Activated CD8-positive, alpha-beta T cell treated with anti-CD3 and anti-CD28 coated beads, Interleukin-2, amount 10 ng/mL, durations not matched to agents 7 days and 5 days (primary cell): ENCODE measurements at regions not wholly inside any gene's neighbourhood (a gene's known extent, or its start where the extent isn't known, plus 50 kb on each side); places are given as distances from the start of the nearest gene placed in this dataset.
"Not testable (repeated sequence)": the region's sequence is repeated elsewhere in the genome, so short reads cannot be mapped to it uniquely, and the experiment has no call there.

Source experiments
- ATAC-seq: fragments of 150-1000 bp; cut with Tn5 transposase; one replicate; pipeline ENCODE4 v1.10.0; 2021; ENCODE audit warnings: moderate library complexity
- CTCF ChIA-PET: fragments of 350-600 bp; sonication (Branson Sonifier 250); formaldehyde crosslinking; loops from one replicate; lab custom pipeline; 2021; ENCODE audit warnings: antibody characterized with exemption; lab: Charles Lee
- POLR2A ChIA-PET: fragments of 350-600 bp; sonication (Branson Sonifier 250); formaldehyde crosslinking; loops from one replicate; lab custom pipeline; 2021; ENCODE audit warnings: antibody characterized with exemption; lab: Charles Lee
- DNase-seq: peaks from one replicate; pipeline ENCODE4 v3.0.0-alpha.2; 2020
- H3K27ac Mint-ChIP-seq: one replicate; pipeline ENCODE4 v1.8.0; 2021; ENCODE audit warnings: mild to moderate bottlenecking, mixed read lengths
- H3K27me3 Mint-ChIP-seq: one replicate; pipeline ENCODE4 v1.8.0; 2021; ENCODE audit warnings: low read depth, mixed read lengths
- H3K36me3 Mint-ChIP-seq: one replicate; pipeline ENCODE4 v1.8.0; 2021; ENCODE audit warnings: low read depth, mixed read lengths
- H3K4me1 Mint-ChIP-seq: one replicate; pipeline ENCODE4 v1.8.0; 2021; ENCODE audit warnings: low read depth, mixed read lengths
- H3K4me3 Mint-ChIP-seq: one replicate; pipeline ENCODE4 v1.8.0; 2021; ENCODE audit warnings: mild to moderate bottlenecking, mixed read lengths
- H3K9me3 Mint-ChIP-seq: one replicate; pipeline ENCODE4 v1.8.0; 2022; ENCODE audit warnings: mixed read lengths; ENCODE audit not compliant: insufficient read depth

DNA sequence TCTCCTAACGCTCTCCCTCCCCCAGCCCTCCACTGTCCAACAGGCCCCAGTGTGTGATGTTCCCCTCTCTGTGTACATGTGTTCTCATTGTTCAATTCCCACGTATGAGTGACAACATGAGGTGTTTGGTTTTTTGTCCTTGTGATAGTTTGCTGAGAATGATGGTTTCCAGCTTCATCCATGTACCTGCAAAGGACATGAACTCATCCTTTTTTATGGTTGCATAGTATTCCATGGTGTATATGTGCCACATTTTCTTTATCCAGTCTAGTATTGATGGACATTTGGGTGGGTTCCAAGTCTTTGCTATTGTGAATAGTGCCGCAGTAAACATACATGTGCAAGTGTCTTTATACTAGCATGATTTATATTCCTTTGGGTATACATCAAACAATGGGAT is 347.4 kb downstream of the MAGEE1 start:
- H3K4me1 Mint-ChIP-seq, DNase-seq, CTCF ChIA-PET, H3K27ac Mint-ChIP-seq, ATAC-seq, POLR2A ChIA-PET, H3K4me3 Mint-ChIP-seq, H3K36me3 Mint-ChIP-seq, H3K9me3 Mint-ChIP-seq, H3K27me3 Mint-ChIP-seq: not testable (repeated sequence)

DNA sequence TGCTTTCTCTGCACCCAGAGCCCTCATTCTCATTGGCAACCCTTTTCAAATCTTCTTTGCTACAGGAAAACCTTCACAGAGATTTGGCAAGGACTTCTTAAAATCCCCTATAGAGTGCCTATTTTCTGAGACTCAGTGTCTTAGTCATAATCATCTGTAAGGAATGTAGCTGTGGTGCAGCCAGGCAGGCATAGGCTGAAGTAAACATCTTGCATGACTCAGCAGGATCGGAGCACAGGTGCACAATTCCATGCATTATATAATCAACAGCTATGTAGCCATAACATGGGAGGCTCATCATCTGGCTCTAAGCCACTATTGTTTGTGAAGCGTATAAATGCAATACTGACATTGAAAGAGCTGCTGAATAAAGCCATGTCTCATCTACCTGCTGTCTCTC is 368.8 kb downstream of the MAGEE1 start:
- Mint-ChIP-seq H3K4me1 (no peaks in the 10 kb centered on the region), H3K36me3 (no peaks in the 10 kb centered on the region), H3K27me3 (no peaks in the 10 kb centered on the region), H3K4me3 (no peak overlapping the region), H3K9me3 (no peaks in the 10 kb centered on the region), H3K27ac (no peak overlapping the region)
- POLR2A ChIA-PET = no interaction called here
- ATAC-seq (no peak), DNase-seq (no peak)
- CTCF ChIA-PET = no interaction called here

DNA sequence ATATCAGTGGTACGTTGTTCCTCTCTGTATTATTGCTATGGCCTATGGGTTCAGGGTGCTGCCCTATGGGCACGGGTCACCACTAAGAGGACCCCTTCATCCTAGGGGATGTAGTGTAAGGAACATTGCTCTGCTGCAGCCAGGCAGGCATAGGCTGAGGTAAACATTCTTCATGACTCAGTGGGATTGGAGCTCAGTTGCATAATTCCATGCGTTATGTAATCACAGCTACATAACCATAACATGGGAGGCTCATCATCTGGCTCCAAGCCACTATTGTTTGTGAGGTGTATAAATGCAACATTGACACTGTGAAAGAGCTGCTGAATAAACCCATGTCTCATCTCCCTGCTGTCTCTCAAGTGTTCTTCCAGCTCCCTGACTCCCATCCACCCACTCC is 375.2 kb downstream of the MAGEE1 start:
- CTCF ChIA-PET = no interaction called here
- DNase-seq (no peak), ATAC-seq (no peak)
- POLR2A ChIA-PET = no interaction called here
- no peak overlapping the region for H3K27ac Mint-ChIP-seq
- no peaks in the 10 kb centered on the region for H3K27me3 Mint-ChIP-seq
- no peak overlapping the region for H3K4me3 Mint-ChIP-seq
- H3K9me3 Mint-ChIP-seq = no peaks in the 10 kb centered on the region
- no peaks in the 10 kb centered on the region for H3K36me3 Mint-ChIP-seq
- H3K4me1 Mint-ChIP-seq = no peaks in the 10 kb centered on the region

DNA sequence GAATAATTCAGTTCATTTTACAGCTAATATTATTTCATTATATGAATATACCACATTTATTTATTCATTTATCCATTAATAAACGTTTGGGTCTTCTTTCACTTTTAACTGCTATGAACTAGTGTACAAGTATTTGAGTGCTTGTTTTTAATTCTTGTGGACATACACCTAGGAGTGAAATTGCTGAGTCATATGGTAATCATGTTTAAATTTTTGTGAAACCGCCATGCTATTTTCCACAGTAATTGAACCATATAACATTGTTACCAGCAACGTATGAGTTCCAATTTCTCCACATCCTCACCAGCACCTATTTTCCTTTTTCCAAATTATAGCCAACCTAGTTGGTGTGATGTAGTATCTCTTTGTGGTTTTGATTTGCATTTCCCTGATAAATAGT is 388.2 kb downstream of the MAGEE1 start:
- ATAC-seq (no peak), DNase-seq (no peak)
- H3K4me3 Mint-ChIP-seq = no peak overlapping the region
- POLR2A ChIA-PET = no interaction called here
- H3K27ac Mint-ChIP-seq = no peak overlapping the region
- no peaks in the 10 kb centered on the region for H3K9me3 Mint-ChIP-seq
- H3K27me3 Mint-ChIP-seq = no peaks in the 10 kb centered on the region
- H3K36me3 Mint-ChIP-seq = no peaks in the 10 kb centered on the region
- no peaks in the 10 kb centered on the region for H3K4me1 Mint-ChIP-seq
- CTCF ChIA-PET = no interaction called here

DNA sequence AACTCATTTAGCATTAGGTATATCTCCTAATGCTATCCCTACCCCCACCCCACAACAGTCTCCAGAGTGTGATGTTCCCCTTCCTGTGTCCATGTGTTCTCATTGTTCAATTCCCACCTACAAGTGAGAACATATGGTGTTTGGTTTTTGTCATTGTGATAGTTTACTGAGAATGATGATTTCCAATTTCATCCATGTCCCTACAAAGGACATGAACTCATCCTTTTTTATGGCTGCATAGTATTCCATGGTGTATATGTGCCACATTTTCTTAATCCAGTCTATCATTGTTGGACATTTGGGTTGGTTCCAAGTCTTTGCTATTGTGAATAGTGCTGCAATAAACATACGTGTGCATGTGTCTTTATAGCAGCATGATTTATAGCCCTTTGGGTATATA is 389.8 kb downstream of the MAGEE1 start:
- ATAC-seq, H3K4me3 Mint-ChIP-seq, H3K9me3 Mint-ChIP-seq, H3K36me3 Mint-ChIP-seq, H3K27me3 Mint-ChIP-seq, DNase-seq, H3K27ac Mint-ChIP-seq, H3K4me1 Mint-ChIP-seq, CTCF ChIA-PET, POLR2A ChIA-PET: not testable (repeated sequence)

DNA sequence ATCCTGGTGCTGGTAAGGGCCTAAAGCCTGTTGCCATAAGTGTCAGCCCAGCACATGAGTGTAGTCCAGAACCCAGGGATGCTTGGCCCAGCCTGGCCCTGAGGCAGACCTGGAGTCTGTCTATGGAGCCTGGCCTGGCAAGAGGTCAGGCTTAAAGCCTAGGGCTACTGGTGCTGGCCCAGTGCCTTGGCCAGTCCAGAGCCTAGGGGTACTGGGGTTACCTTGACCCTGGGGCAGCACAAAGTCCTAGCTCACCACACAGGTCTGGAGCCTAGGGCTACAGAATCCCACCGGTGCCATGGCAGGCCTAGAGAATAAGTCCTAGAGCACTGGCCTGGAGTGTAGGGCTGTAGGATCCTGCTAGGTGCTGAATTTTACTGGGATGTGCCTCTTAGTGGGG is 393.8 kb downstream of the MAGEE1 start:
- no peak overlapping the region for H3K4me3 Mint-ChIP-seq
- H3K4me1 Mint-ChIP-seq = no peaks in the 10 kb centered on the region
- POLR2A ChIA-PET = no interaction called here
- H3K36me3 Mint-ChIP-seq = no peaks in the 10 kb centered on the region
- CTCF ChIA-PET = no interaction called here
- ATAC-seq (no peak), DNase-seq (no peak)
- no peaks in the 10 kb centered on the region for H3K9me3 Mint-ChIP-seq
- no peaks in the 10 kb centered on the region for H3K27me3 Mint-ChIP-seq
- H3K27ac Mint-ChIP-seq = no peak overlapping the region

DNA sequence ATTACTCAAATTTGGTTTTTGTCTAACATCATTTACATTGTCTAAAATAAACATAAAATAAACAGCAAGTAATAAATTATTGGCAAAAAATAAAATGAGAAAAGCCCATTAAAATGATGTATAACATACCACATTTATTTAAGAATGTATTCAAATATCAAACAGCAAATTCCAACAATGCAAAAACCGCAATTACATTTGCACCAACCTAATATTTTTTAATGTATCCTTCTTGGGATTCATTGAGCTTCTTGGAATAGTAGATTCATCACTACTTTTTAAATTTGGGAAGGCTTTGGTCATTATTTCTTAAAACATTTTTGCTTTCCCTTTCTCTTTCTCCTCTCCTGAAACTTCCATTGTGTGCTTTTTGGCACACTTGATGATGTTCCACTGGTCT is 400.2 kb downstream of the MAGEE1 start:
- no peak for DNase-seq
- ChIA-PET CTCF (no interaction called here), POLR2A (no interaction called here)
- no peak for ATAC-seq
- H3K9me3 Mint-ChIP-seq = no peaks in the 10 kb centered on the region
- no peaks in the 10 kb centered on the region for H3K27me3 Mint-ChIP-seq
- no peak overlapping the region for H3K4me3 Mint-ChIP-seq
- no peaks in the 10 kb centered on the region for H3K4me1 Mint-ChIP-seq
- H3K27ac Mint-ChIP-seq = no peak overlapping the region
- no peaks in the 10 kb centered on the region for H3K36me3 Mint-ChIP-seq

DNA sequence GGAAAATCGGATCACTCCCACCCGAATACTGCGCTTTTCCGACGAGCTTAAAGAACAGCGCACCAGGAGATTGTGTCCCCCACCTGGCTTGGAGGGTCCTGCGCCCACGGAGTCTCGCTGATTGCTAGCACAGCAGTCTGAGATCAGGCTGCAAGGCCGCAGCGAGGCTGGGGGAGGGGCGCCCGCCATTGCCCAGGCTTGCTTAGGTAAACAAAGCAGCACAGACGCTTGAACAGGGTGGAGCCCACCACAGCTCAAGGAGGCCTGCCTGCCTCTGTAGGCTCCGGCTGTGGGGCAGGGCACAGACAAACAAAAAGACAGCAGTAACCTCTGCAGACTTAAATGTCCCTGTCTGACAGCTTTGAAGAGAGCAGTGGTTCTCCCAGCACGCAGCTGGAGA is 413.4 kb downstream of the MAGEE1 start:
- ATAC-seq, H3K4me1 Mint-ChIP-seq, POLR2A ChIA-PET, H3K36me3 Mint-ChIP-seq, H3K4me3 Mint-ChIP-seq, H3K27me3 Mint-ChIP-seq, H3K9me3 Mint-ChIP-seq, H3K27ac Mint-ChIP-seq, CTCF ChIA-PET, DNase-seq: not testable (repeated sequence)

DNA sequence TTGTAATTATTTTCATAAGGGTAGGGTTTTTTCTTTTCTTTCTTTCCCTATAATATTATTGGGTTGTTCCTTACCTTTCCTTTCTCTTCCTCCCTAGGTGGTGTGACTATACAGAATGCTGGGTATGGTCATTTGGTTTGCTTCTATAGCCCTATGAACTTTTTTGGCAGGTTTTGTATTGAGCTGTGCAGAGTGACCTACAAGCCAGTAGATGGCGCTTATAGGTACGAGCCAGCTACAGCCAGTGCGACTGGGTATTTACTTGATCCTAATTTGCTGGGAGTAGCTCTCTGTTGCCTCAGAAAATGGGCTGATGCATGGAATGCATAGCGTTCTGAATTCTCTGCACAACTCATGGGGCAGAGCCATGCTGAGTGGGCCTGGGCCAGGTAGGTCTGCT is 423.3 kb downstream of the MAGEE1 start:
- no peaks in the 10 kb centered on the region for H3K27me3 Mint-ChIP-seq
- H3K4me3 Mint-ChIP-seq = no peak overlapping the region
- no peaks in the 10 kb centered on the region for H3K4me1 Mint-ChIP-seq
- POLR2A ChIA-PET = no interaction called here
- no peak for DNase-seq
- ATAC-seq = no peak
- H3K9me3 Mint-ChIP-seq = no peaks in the 10 kb centered on the region
- no peaks in the 10 kb centered on the region for H3K36me3 Mint-ChIP-seq
- H3K27ac Mint-ChIP-seq = no peak overlapping the region
- CTCF ChIA-PET = interaction anchor here (1.0 kb wide), 1 partner anchor 1048 kb away, joined by 3 read pairs; the partner anchor contains the start of gene COX7B

DNA sequence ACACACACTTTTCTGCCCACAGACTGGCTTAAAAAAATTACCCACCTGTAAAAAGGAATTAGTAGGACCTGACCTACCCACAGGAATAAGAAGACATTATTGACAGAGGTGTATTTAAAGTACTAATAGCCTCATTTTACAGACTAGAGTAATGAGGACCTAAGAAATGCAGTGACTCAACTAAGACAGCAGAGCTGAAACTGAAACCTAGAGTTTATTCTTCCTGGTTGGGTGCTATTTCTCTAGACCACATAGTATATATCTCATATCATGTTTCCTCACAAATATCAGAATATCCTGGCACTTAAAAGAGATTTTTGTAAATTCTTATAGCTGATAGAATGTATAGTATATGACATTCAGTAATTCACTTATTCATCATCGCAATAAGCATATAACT is 435.0 kb downstream of the MAGEE1 start:
- CTCF ChIA-PET = no interaction called here
- DNase-seq (no peak), ATAC-seq (no peak)
- Mint-ChIP-seq H3K27me3 (no peaks in the 10 kb centered on the region), H3K36me3 (no peaks in the 10 kb centered on the region), H3K4me3 (no peak overlapping the region), H3K9me3 (no peaks in the 10 kb centered on the region), H3K4me1 (no peaks in the 10 kb centered on the region), H3K27ac (no peak overlapping the region)
- POLR2A ChIA-PET = no interaction called here

DNA sequence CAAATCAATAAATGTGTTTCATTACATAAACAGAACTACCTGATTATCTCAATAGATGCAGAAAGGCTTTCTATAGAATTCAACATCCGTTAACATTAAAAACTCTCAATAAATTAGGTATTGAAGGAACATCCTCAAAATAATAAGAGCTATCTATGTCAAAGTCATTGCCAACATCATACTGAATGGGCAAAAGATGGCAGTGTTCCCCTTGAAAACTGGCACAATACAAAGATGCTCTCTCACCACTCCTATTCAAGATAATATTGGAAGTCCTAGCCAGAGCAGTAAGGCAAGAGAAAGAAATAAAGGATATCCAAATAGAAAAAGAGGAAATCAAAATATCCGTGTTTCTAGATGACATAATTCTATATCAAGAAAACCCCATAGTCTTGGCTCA is 466.4 kb downstream of the MAGEE1 start:
- Mint-ChIP-seq H3K4me1 (no peaks in the 10 kb centered on the region), H3K36me3 (no peaks in the 10 kb centered on the region), H3K27me3 (no peaks in the 10 kb centered on the region), H3K27ac (no peak overlapping the region), H3K9me3 (no peaks in the 10 kb centered on the region), H3K4me3 (no peak overlapping the region)
- ATAC-seq = no peak
- no peak for DNase-seq
- ChIA-PET POLR2A (no interaction called here), CTCF (no interaction called here)

DNA sequence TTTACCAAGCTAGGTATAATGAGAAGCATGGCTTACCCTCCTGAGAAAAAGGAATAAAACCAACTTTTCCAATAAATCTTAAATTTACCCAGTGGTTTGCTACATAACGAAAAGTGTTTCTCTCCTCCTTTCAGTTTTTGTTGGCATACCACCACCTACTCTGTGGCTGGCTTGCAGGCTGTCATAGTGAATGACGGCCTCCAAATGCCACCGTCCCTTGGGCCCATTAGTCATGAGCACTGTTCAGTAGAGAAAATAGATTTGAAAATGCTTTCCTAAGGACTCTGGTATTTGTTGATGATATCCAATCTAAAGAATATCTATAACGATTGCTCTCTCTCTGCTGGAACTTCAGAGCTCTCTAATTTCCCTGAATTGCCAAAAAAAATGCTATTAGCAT is 488.3 kb downstream of the MAGEE1 start:
- Mint-ChIP-seq H3K4me1 (no peaks in the 10 kb centered on the region), H3K27me3 (no peaks in the 10 kb centered on the region), H3K27ac (no peak overlapping the region), H3K9me3 (peaks cover 5% of the 10 kb centered on the region), H3K36me3 (no peaks in the 10 kb centered on the region), H3K4me3 (no peak overlapping the region)
- ATAC-seq = no peak
- ChIA-PET POLR2A (no interaction called here), CTCF (no interaction called here)
- no peak for DNase-seq

DNA sequence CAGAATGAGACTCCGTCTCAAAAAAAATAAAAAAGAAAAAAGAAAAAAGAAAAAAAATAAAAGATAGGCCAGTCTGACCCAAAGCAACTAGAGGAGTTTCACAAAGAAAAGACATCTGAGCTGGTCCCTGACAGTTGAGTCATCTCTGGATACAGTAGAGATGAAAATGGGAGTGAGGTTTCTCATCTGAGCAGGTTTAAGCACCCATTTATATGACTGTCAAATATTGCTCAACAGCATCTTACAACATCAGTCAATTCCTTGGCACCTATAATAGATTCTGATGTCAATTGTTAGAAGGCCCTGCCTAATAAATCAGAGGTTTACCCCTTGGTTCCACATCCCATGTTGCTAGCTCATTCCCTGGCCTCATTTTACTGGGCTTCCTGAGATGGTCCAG is 490.5 kb downstream of the MAGEE1 start:
- CTCF ChIA-PET = no interaction called here
- no peaks in the 10 kb centered on the region for H3K4me1 Mint-ChIP-seq
- H3K36me3 Mint-ChIP-seq = no peaks in the 10 kb centered on the region
- DNase-seq (no peak), ATAC-seq (no peak)
- no peak overlapping the region for H3K27ac Mint-ChIP-seq
- no peaks in the 10 kb centered on the region for H3K9me3 Mint-ChIP-seq
- H3K4me3 Mint-ChIP-seq = no peak overlapping the region
- POLR2A ChIA-PET = no interaction called here
- H3K27me3 Mint-ChIP-seq = no peaks in the 10 kb centered on the region
